PC-3 (cell line): ENCODE measurements at regions not wholly inside any gene's neighbourhood (a gene's known extent, or its start where the extent isn't known, plus 50 kb on each side); places are given as distances from the start of the nearest gene placed in this dataset.
"Not testable (repeated sequence)": the region's sequence is repeated elsewhere in the genome, so short reads cannot be mapped to it uniquely, and the experiment has no call there.

ENCODE experiments used
- ATAC-seq: fragments of 200-7000 bp; cut with Tn5 transposase; 2 replicates; pipeline ENCODE4 v1.9.1; 2020; ENCODE audit warnings: mild to moderate bottlenecking, moderate library complexity
- BruUV-seq: library from RNA; stranded (reverse); fragments of 400-500 nt; replicated peaks from 2 replicates; lab custom pipeline; 2021; lab: Mats Ljungman, UMichigan
- CTCF ChIA-PET: fragments of 300-600 bp; sonication (Branson Sonifier 250); formaldehyde crosslinking; loops from one replicate; lab custom pipeline; 2022; ENCODE audit warnings: antibody characterized with exemption; lab: Charles Lee
- POLR2A ChIA-PET: fragments of 300-600 bp; sonication (Branson Sonifier 250); formaldehyde crosslinking; loops from one replicate; lab custom pipeline; 2022; ENCODE audit warnings: antibody characterized with exemption; ENCODE audit not compliant: unreplicated experiment; lab: Charles Lee
- DNase-seq: peaks from one replicate; pipeline ENCODE4 v3.0.0-alpha.2; 2015
- H2AFZ ChIP-seq: fragments of 300-600 bp; sonication (generic); 2 replicates; pipeline ENCODE4 v1.6.0; 2016; ENCODE audit warnings: antibody characterized with exemption, low read length
- H3F3A ChIP-seq: fragments of 300-600 bp; sonication (generic); one replicate; pipeline ENCODE4 v1.6.0; 2017; ENCODE audit warnings: antibody characterized with exemption, low read length, control low read depth, mild to moderate bottlenecking; ENCODE audit not compliant: unreplicated experiment
- H3K27ac ChIP-seq: fragments of 300-600 bp; sonication (generic); 2 replicates; pipeline ENCODE4 v1.5.1; 2016; ENCODE audit warnings: mild to moderate bottlenecking, low read length
- H3K27me3 ChIP-seq: fragments of 300-600 bp; sonication (generic); 2 replicates; pipeline ENCODE4 v1.6.1; 2016; ENCODE audit warnings: low read length, mixed read lengths
- H3K36me3 ChIP-seq: fragments of 300-600 bp; sonication (generic); 2 replicates; pipeline ENCODE4 v1.6.1; 2016; ENCODE audit warnings: low read depth, mixed run types, low read length, mixed read lengths
- H3K4me1 ChIP-seq: fragments of 300-600 bp; sonication (generic); 2 replicates; pipeline ENCODE4 v1.5.1; 2016; ENCODE audit warnings: low read length; ENCODE audit not compliant: insufficient read depth
- H3K4me2 ChIP-seq: fragments of 300-600 bp; sonication (generic); 2 replicates; pipeline ENCODE4 v1.6.0; 2016; ENCODE audit warnings: low read length
- H3K4me3 ChIP-seq: fragments of 300-600 bp; sonication (generic); 2 replicates; pipeline ENCODE4 v1.5.1; 2016; ENCODE audit warnings: mild to moderate bottlenecking, low read length, mixed read lengths
- H3K79me2 ChIP-seq: fragments of 300-600 bp; sonication (generic); 2 replicates; pipeline ENCODE4 v1.6.1; 2017; ENCODE audit warnings: low read length, mixed read lengths
- H3K9ac ChIP-seq: fragments of 300-600 bp; sonication (generic); 2 replicates; pipeline ENCODE4 v1.6.0; 2016; ENCODE audit warnings: mild to moderate bottlenecking, low read length
- H3K9me2 ChIP-seq: fragments of 300-600 bp; sonication (generic); replicated peaks from 2 replicates; pipeline ENCODE4 v1.6.1; 2016; ENCODE audit warnings: mixed run types, low read length, mixed read lengths
- H3K9me3 ChIP-seq: fragments of 300-600 bp; sonication (generic); 2 replicates; pipeline ENCODE4 v1.6.1; 2016; ENCODE audit warnings: low read length, mixed read lengths
- H4K20me1 ChIP-seq: fragments of 300-600 bp; sonication (generic); 2 replicates; pipeline ENCODE4 v1.6.1; 2016; ENCODE audit warnings: low read length, mixed read lengths
- EZH2 ChIP-seq: fragments of 300-600 bp; sonication (generic); IDR thresholded peaks from one replicate; pipeline ENCODE4 v1.6.1; 2017; ENCODE audit warnings: antibody characterized with exemption, mild to moderate bottlenecking, low read length; ENCODE audit not compliant: unreplicated experiment
- EZH2phosphoT487 ChIP-seq: fragments of 300-600 bp; sonication (generic); IDR thresholded peaks from 2 replicates; pipeline ENCODE4 v1.6.1; 2018; ENCODE audit warnings: mild to moderate bottlenecking, antibody characterized with exemption, low read length, borderline replicate concordance
- intact Hi-C: fragments of 100-400 bp; cut with micrococcal nuclease; formaldehyde crosslinking; loops from 2 replicates; pipeline ENCODE4 v1.9.0; 2023
- TF ChIP-seq, protein P1 (sequence below): fragments of 300-600 bp; sonication (generic); conservative IDR thresholded peaks from 2 replicates; pipeline ENCODE4 v1.5.1; 2017; ENCODE audit warnings: antibody characterized with exemption, low read depth, mild to moderate bottlenecking, low read length

DNA sequence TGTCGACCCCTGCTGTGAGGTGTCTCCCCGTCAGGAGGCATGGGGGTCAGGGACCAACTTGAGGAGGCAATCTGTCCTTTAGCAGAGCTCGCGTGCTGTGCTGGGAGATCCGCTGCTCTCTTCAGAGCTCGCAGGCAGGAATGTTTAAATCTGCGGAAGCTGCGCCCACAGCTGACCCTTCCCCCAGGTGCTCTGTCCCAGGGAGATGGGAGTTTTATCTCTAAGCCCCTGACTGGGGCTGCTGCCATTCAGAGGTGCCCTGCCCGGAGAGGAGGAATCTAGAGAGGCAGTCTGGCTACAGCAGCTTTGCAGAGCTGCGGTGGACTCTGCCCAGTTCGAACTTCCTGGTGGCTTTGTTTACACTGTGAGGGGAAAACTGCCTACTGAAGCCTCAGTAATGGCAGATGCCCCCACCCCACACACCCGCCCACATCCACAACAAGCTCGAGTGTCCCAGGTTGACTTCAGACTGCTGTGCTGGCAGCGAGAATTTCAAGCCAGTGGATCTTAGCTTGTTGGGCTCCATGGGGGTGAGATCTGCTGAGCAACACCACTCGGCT is 133.1 kb downstream of the CENPC start:
- CTCF ChIA-PET, intact Hi-C loops, POLR2A ChIA-PET: not testable (repeated sequence)

DNA sequence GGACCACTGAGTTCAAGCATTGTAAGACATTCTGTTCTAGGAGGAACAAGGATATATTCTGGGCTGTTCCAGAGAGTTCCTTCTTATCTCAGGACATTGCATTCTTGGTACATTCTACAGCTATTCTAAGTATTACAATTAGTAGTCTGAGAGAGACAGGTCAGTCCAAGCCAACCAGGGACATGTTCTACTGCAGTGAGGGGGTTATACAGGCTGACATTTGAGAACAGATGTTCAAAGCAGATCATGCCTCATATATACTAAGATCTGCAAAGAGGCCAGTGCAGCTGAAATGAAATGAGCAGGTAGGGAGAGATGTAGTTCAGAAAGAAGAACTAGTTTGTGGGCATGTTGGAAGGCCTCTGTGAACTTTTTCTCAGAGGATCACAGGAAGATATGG is 142.0 kb downstream of the CENPC start:
- intact Hi-C loops = no loop called here
- no TSS peak for BruUV-seq
- ChIA-PET POLR2A (no interaction called here), CTCF (no interaction called here)
- Histone ChIP-seq H3K9me3 (no peaks in the 10 kb centered on the region), H3K4me1 (no peaks in the 10 kb centered on the region), H3K79me2 (no peaks in the 10 kb centered on the region), H3K4me3 (no peak overlapping the region), H3K9ac (no peak overlapping the region), H3F3A (no peaks in the 10 kb centered on the region), H3K4me2 (no peak overlapping the region), H3K9me2 (no peaks in the 10 kb centered on the region), H3K36me3 (no peaks in the 10 kb centered on the region), H2AFZ (no peak overlapping the region), H3K27me3 (no peaks in the 10 kb centered on the region), H4K20me1 (no peaks in the 10 kb centered on the region), H3K27ac (no peak overlapping the region)
- DNase-seq = no peak
- no peak for ATAC-seq
- no peak for TF ChIP-seq EZH2
- no peak for TF ChIP-seq EZH2phosphoT487
- TF ChIP-seq, protein P1, sequence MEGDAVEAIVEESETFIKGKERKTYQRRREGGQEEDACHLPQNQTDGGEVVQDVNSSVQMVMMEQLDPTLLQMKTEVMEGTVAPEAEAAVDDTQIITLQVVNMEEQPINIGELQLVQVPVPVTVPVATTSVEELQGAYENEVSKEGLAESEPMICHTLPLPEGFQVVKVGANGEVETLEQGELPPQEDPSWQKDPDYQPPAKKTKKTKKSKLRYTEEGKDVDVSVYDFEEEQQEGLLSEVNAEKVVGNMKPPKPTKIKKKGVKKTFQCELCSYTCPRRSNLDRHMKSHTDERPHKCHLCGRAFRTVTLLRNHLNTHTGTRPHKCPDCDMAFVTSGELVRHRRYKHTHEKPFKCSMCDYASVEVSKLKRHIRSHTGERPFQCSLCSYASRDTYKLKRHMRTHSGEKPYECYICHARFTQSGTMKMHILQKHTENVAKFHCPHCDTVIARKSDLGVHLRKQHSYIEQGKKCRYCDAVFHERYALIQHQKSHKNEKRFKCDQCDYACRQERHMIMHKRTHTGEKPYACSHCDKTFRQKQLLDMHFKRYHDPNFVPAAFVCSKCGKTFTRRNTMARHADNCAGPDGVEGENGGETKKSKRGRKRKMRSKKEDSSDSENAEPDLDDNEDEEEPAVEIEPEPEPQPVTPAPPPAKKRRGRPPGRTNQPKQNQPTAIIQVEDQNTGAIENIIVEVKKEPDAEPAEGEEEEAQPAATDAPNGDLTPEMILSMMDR = no peak

More for the DNA sequence above, 133.1 kb downstream of the CENPC start:
- not testable (repeated sequence) for H3K9ac ChIP-seq, H3K36me3 ChIP-seq, H3K4me1 ChIP-seq, BruUV-seq, H4K20me1 ChIP-seq, H3F3A ChIP-seq, H3K4me3 ChIP-seq, H3K9me3 ChIP-seq, ATAC-seq, DNase-seq, H3K27me3 ChIP-seq, H2AFZ ChIP-seq, H3K9me2 ChIP-seq, H3K4me2 ChIP-seq, H3K27ac ChIP-seq, H3K79me2 ChIP-seq

DNA sequence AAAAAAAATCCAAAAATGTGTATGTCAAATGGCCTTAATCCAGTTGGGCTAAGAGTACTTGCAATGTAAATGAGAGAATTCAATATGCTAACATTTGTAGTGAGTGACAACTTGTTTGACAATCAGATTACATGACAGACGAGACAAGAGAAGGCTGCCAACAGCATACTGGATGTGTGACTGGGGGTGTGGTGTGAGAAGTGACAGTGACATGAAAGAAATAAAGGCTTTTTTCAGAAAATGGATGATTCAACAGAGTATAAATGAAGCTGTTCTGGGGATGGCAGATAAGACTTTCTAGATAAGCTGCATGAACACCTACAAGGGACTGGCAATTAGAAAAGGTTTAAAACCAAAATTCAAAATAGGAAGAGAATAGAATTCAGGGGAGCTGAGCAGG is 143.4 kb downstream of the CENPC start:
- no peak overlapping the region for H3K4me3 ChIP-seq
- ATAC-seq = no peak
- H3K27ac ChIP-seq = no peak overlapping the region
- H2AFZ ChIP-seq = no peak overlapping the region
- H3K9ac ChIP-seq = no peak overlapping the region
- no peaks in the 10 kb centered on the region for H3K9me3 ChIP-seq
- DNase-seq = no peak
- H3K4me2 ChIP-seq = no peak overlapping the region
- no peaks in the 10 kb centered on the region for H3K79me2 ChIP-seq
- H3K27me3 ChIP-seq = no peaks in the 10 kb centered on the region
- ChIA-PET POLR2A (no interaction called here), CTCF (no interaction called here)
- no TSS peak for BruUV-seq
- intact Hi-C loops = no loop called here
- no peaks in the 10 kb centered on the region for H3K4me1 ChIP-seq
- no peaks in the 10 kb centered on the region for H3K36me3 ChIP-seq
- H3F3A ChIP-seq = no peaks in the 10 kb centered on the region
- no peaks in the 10 kb centered on the region for H4K20me1 ChIP-seq
- H3K9me2 ChIP-seq = no peaks in the 10 kb centered on the region
- no peak for TF ChIP-seq EZH2

DNA sequence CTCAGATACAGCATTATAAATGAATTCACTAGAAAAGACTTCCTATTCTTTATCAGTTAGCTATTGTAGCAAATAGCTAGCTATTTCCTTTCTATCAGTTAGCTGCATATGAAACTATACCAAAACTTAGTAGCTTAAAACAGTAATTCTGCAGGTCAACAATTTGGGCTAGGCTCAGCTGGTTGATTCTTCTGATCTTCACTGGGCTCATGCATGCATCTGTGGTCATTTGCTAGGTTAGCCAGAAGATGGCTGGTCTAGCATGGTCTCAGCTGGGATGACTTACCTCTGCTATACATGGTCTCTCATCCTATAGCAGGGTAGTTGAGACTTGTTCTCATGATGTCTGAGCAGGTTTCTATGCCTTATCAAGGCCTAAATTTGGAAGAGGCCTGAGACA is 147.4 kb downstream of the CENPC start:
- CTCF ChIA-PET = no interaction called here
- TF ChIP-seq, protein P1 = no peak
- TF ChIP-seq EZH2 (no peak), EZH2phosphoT487 (no peak)

More for the DNA sequence above, 147.4 kb downstream of the CENPC start:
- ATAC-seq = no peak
- Histone ChIP-seq H4K20me1 (no peaks in the 10 kb centered on the region), H3K9ac (no peak overlapping the region), H3F3A (no peaks in the 10 kb centered on the region), H3K9me2 (no peaks in the 10 kb centered on the region), H3K4me3 (no peak overlapping the region), H3K79me2 (no peaks in the 10 kb centered on the region), H3K27ac (no peak overlapping the region), H3K4me1 (no peaks in the 10 kb centered on the region), H3K27me3 (peaks cover 6% of the 10 kb centered on the region; the same call in 1 of the 2 replicates), H3K36me3 (no peaks in the 10 kb centered on the region), H3K9me3 (no peaks in the 10 kb centered on the region), H3K4me2 (no peak overlapping the region), H2AFZ (no peak overlapping the region)
- no peak for DNase-seq
- BruUV-seq = no TSS peak
- intact Hi-C loops = loop anchor here (10.0 kb wide), 2 partner anchors 273 to 693 kb away; no protein-coding TSS in a partner anchor
- POLR2A ChIA-PET = interaction anchor here (0.5 kb wide), 1 partner anchor 423 kb away, joined by 3 read pairs; no protein-coding TSS in a partner anchor
